Activated CD4-positive, alpha-beta T cell treated with anti-CD3 and anti-CD28 coated beads, Interleukin-2, Interleukin-6, amounts not matched to agents 100 ng/mL and 50 ng/mL, durations not matched to agents 16 hours and 8 hours (primary cell): ENCODE measurements at regions not wholly inside any gene's neighbourhood (a gene's known extent, or its start where the extent isn't known, plus 50 kb on each side); places are given as distances from the start of the nearest gene placed in this dataset.

Experiments used
- DNase-seq: peaks from one replicate; pipeline ENCODE4 v3.0.0-alpha.2; 2020

GRCh38 chr4:133452678-133453077 is 303.6 kb downstream of the PCDH10 start:
- no peak for DNase-seq

- DNase-seq = no peak
Measured at GRCh38 chr4:133450813-133451212, 301.7 kb downstream of the PCDH10 start.

- no peak for DNase-seq
Measured at GRCh38 chr4:133440404-133440803, 291.3 kb downstream of the PCDH10 start.

GRCh38 chr4:133439830-133440229 is 290.7 kb downstream of the PCDH10 start:
- DNase-seq = no peak

GRCh38 chr4:133424605-133425004 is 275.5 kb downstream of the PCDH10 start:
- no peak for DNase-seq

- DNase-seq = no peak
Measured at GRCh38 chr4:133403913-133404312, 254.8 kb downstream of the PCDH10 start.

GRCh38 chr4:133402616-133403015 is 253.5 kb downstream of the PCDH10 start:
- DNase-seq = no peak

- no peak for DNase-seq
Measured at GRCh38 chr4:133394971-133395627, 246.0 kb downstream of the PCDH10 start.

- DNase-seq = no peak
Measured at GRCh38 chr4:133390198-133390855, 241.2 kb downstream of the PCDH10 start.

- no peak for DNase-seq
Measured at GRCh38 chr4:133389029-133389428, 239.9 kb downstream of the PCDH10 start.

- no peak for DNase-seq
Measured at GRCh38 chr4:133385161-133385954, 236.3 kb downstream of the PCDH10 start.

- no peak for DNase-seq
Measured at GRCh38 chr4:133379681-133380438, 230.8 kb downstream of the PCDH10 start.

GRCh38 chr4:133377286-133377685 is 228.2 kb downstream of the PCDH10 start:
- no peak for DNase-seq

- DNase-seq = no peak
Measured at GRCh38 chr4:133372699-133373098, 223.6 kb downstream of the PCDH10 start.

- DNase-seq = no peak
Measured at GRCh38 chr4:133355633-133356032, 206.5 kb downstream of the PCDH10 start.

GRCh38 chr4:133347409-133347808 is 198.3 kb downstream of the PCDH10 start:
- DNase-seq = no peak

- no peak for DNase-seq
Measured at GRCh38 chr4:133324491-133324890, 175.4 kb downstream of the PCDH10 start.

GRCh38 chr4:133323670-133324069 is 174.6 kb downstream of the PCDH10 start:
- DNase-seq = no peak

GRCh38 chr4:133320576-133321170 is 171.6 kb downstream of the PCDH10 start:
- peak; percentile 27 for DNase-seq

GRCh38 chr4:133316909-133317308 is 167.8 kb downstream of the PCDH10 start:
- DNase-seq = no peak

GRCh38 chr4:133314991-133315390 is 165.9 kb downstream of the PCDH10 start:
- DNase-seq = no peak

- DNase-seq = no peak
Measured at GRCh38 chr4:133287396-133287795, 138.3 kb downstream of the PCDH10 start.

- DNase-seq = no peak
Measured at GRCh38 chr4:133278591-133278990, 129.5 kb downstream of the PCDH10 start.
